Neural progenitor cell (in vitro differentiated cells): ENCODE measurements at regions not wholly inside any gene's neighbourhood (a gene's known extent, or its start where the extent isn't known, plus 50 kb on each side); places are given as distances from the start of the nearest gene placed in this dataset.

Experiments
- DNase-seq: peaks from one replicate; pipeline ENCODE4 v3.0.0-alpha.2; 2016; ENCODE audit warnings: low spot score
- H2AFZ ChIP-seq: fragments of 200-600 bp; sonication (generic); replicated peaks from 2 replicates; pipeline ENCODE4 v1.6.1; 2016; ENCODE audit warnings: antibody characterized with exemption
- H3F3A ChIP-seq: fragments of 200-600 bp; sonication (generic); 2 replicates; pipeline ENCODE4 v1.6.1; 2016; ENCODE audit warnings: antibody characterized with exemption, low read depth
- H3K27ac ChIP-seq: fragments of 200-600 bp; sonication (generic); 2 replicates; pipeline ENCODE4 v1.5.1; 2016; ENCODE audit warnings: mild to moderate bottlenecking
- H3K27me3 ChIP-seq: fragments of 200-600 bp; sonication (generic); 2 replicates; pipeline ENCODE4 v1.6.1; 2016; ENCODE audit warnings: mild to moderate bottlenecking, moderate library complexity
- H3K36me3 ChIP-seq: fragments of 200-600 bp; sonication (generic); 2 replicates; pipeline ENCODE4 v1.5.1; 2016
- H3K4me1 ChIP-seq: fragments of 200-600 bp; sonication (generic); 2 replicates; pipeline ENCODE4 v1.6.1; 2016; ENCODE audit warnings: mixed run types
- H3K4me2 ChIP-seq: fragments of 200-600 bp; sonication (generic); 2 replicates; pipeline ENCODE4 v1.6.1; 2016
- H3K4me3 ChIP-seq: fragments of 200-600 bp; sonication (generic); 2 replicates; pipeline ENCODE4 v1.5.1; 2016
- H3K79me2 ChIP-seq: fragments of 200-600 bp; sonication (generic); 2 replicates; pipeline ENCODE4 v1.6.1; 2016; ENCODE audit warnings: low read depth
- H3K9ac ChIP-seq: fragments of 200-600 bp; sonication (generic); 2 replicates; pipeline ENCODE4 v1.6.1; 2016
- H3K9me3 ChIP-seq: fragments of 200-600 bp; sonication (generic); 2 replicates; pipeline ENCODE4 v1.5.1; 2016; ENCODE audit warnings: low read depth
- H4K20me1 ChIP-seq: fragments of 200-600 bp; sonication (generic); 2 replicates; pipeline ENCODE4 v1.6.1; 2016; ENCODE audit warnings: low read depth
- H3K27ac Mint-ChIP-seq: 3 replicates; pipeline ENCODE4 v1.8.0; 2021; ENCODE audit warnings: mixed read lengths
- H3K27me3 Mint-ChIP-seq: 2 replicates; pipeline ENCODE4 v1.8.0; 2022; ENCODE audit warnings: low read depth, mild to moderate bottlenecking, inconsistent platforms, moderate library complexity, mixed read lengths; ENCODE audit not compliant: insufficient read depth
- H3K36me3 Mint-ChIP-seq: 3 replicates; pipeline ENCODE4 v1.8.0; 2021; ENCODE audit warnings: mixed read lengths
- H3K4me1 Mint-ChIP-seq: 3 replicates; pipeline ENCODE4 v1.8.0; 2021; ENCODE audit warnings: mixed read lengths
- H3K4me3 Mint-ChIP-seq: 3 replicates; pipeline ENCODE4 v1.8.0; 2021; ENCODE audit warnings: mild to moderate bottlenecking, moderate library complexity, mixed read lengths
- H3K9me3 Mint-ChIP-seq: 3 replicates; pipeline ENCODE4 v1.8.0; 2020; ENCODE audit warnings: mixed read lengths
- CTCF ChIP-seq: fragments of 200-600 bp; sonication (generic); IDR thresholded peaks from 2 replicates; pipeline ENCODE4 v1.5.1; 2017; ENCODE audit warnings: antibody characterized with exemption, mild to moderate bottlenecking
- EZH2 ChIP-seq: fragments of 200-600 bp; sonication (generic); IDR thresholded peaks from 2 replicates; pipeline ENCODE4 v1.6.1; 2017; ENCODE audit warnings: antibody characterized with exemption, mild to moderate bottlenecking, moderate library complexity
- EZH2phosphoT487 ChIP-seq: fragments of 200-600 bp; sonication (generic); IDR thresholded peaks from 2 replicates; pipeline ENCODE4 v1.6.1; 2017; ENCODE audit warnings: antibody characterized with exemption

DNA sequence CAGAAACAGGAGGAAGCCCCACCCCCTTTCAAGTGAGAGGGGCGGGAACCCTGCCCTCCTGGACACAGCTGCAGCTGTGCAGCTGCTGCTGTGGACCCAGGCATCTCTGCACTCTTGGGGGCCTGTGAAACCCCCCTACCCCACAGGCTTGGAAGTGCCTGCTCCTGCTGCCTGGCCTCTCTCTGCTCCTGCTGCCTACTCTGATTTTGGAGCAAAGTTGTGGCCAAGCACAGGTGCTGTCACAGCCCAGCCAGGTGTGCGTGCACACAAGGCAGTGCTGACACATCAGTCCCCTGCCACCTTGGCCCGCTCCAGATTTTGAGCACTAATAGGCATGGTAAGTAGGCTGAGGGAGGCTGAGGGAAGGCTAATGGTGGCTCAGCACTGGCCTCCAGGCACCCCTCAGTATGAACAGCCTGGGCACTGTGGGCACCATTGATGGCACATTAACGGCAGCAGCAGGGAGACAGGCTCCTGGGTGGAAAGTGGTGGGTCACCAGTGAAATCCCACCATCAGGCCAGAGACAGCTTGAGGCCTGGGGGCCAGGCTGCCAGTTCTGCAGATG lies 890.9 kb downstream of the GBE1 start:
- no peak overlapping the region for H3K4me2 ChIP-seq
- TF ChIP-seq EZH2 (no peak), EZH2phosphoT487 (no peak), CTCF (no peak)
- Mint-ChIP-seq H3K4me1 (no peaks in the 10 kb centered on the region), H3K4me3 (no peak overlapping the region), H3K27ac (no peak overlapping the region), H3K27me3 (no peaks in the 10 kb centered on the region), H3K36me3 (no peaks in the 10 kb centered on the region), H3K9me3 (no peaks in the 10 kb centered on the region)
- no peaks in the 10 kb centered on the region for H3K79me2 ChIP-seq
- H2AFZ ChIP-seq = no peak overlapping the region
- no peak for DNase-seq
- no peaks in the 10 kb centered on the region for H3K27me3 ChIP-seq
- no peaks in the 10 kb centered on the region for H3K4me1 ChIP-seq
- H3K9ac ChIP-seq = no peak overlapping the region
- H3K36me3 ChIP-seq = no peaks in the 10 kb centered on the region
- H3K4me3 ChIP-seq = no peak overlapping the region
- H3F3A ChIP-seq = no peaks in the 10 kb centered on the region
- H3K27ac ChIP-seq = no peak overlapping the region
- no peaks in the 10 kb centered on the region for H3K9me3 ChIP-seq
- no peaks in the 10 kb centered on the region for H4K20me1 ChIP-seq

- Mint-ChIP-seq H3K36me3 (no peaks in the 10 kb centered on the region), H3K27ac (no peak overlapping the region), H3K4me1 (no peaks in the 10 kb centered on the region), H3K9me3 (no peaks in the 10 kb centered on the region), H3K4me3 (no peak overlapping the region), H3K27me3 (no peaks in the 10 kb centered on the region)
- Histone ChIP-seq H3K9me3 (no peaks in the 10 kb centered on the region), H3K36me3 (no peaks in the 10 kb centered on the region), H3K79me2 (no peaks in the 10 kb centered on the region), H3K4me3 (no peak overlapping the region), H3F3A (no peaks in the 10 kb centered on the region), H3K9ac (no peak overlapping the region), H4K20me1 (no peaks in the 10 kb centered on the region), H3K27ac (no peak overlapping the region), H3K27me3 (no peaks in the 10 kb centered on the region), H3K4me2 (no peak overlapping the region), H3K4me1 (no peaks in the 10 kb centered on the region), H2AFZ (no peak overlapping the region)
- TF ChIP-seq CTCF = no peak
- no peak for TF ChIP-seq EZH2
- TF ChIP-seq EZH2phosphoT487 = no peak
- DNase-seq = no peak
These were observed 906.0 kb downstream of the GBE1 start for GRCh38 chr3:80855482-80855881.

DNA sequence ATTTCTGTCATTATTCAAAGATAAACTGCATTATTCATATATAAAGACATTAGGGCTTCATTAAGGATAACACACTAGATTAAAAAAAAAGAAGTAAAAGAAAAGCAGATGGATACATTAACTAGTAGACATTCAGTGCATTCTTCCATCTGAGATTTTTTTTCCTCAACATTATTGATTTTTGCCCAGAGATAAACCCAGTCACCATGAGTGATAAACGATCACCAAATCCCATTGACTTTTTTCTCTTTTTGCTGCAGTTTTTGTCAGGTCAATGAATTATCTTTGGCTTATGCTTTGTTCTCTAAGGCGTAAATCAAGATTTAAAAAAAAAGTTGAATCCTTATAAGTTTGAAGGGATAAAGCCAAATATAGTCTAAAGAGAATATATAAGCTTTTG lies 925.0 kb downstream of the GBE1 start:
- Histone ChIP-seq H3F3A (no peaks in the 10 kb centered on the region), H3K36me3 (no peaks in the 10 kb centered on the region), H3K27ac (no peak overlapping the region), H4K20me1 (no peaks in the 10 kb centered on the region), H3K4me2 (no peak overlapping the region), H3K27me3 (no peaks in the 10 kb centered on the region), H3K79me2 (no peaks in the 10 kb centered on the region), H3K9ac (no peak overlapping the region), H3K4me3 (no peak overlapping the region), H3K4me1 (no peaks in the 10 kb centered on the region), H3K9me3 (no peaks in the 10 kb centered on the region), H2AFZ (no peak overlapping the region)
- H3K9me3 Mint-ChIP-seq = peaks cover 4% of the 10 kb centered on the region
- H3K27me3 Mint-ChIP-seq = no peaks in the 10 kb centered on the region
- no peak overlapping the region for H3K4me3 Mint-ChIP-seq
- H3K36me3 Mint-ChIP-seq = no peaks in the 10 kb centered on the region
- H3K27ac Mint-ChIP-seq = no peak overlapping the region
- no peaks in the 10 kb centered on the region for H3K4me1 Mint-ChIP-seq
- TF ChIP-seq CTCF (no peak), EZH2 (no peak), EZH2phosphoT487 (no peak)
- no peak for DNase-seq
